ENCODE measurements at regions not wholly inside any gene's neighbourhood (a gene's known extent, or its start where the extent isn't known, plus 50 kb on each side); places are given as distances from the start of the nearest gene placed in this dataset.

GRCh38 chr9:7433508-7434292 lies 365.9 kb downstream of the DMAC1 start (continued):
- no peak for TF ChIP-seq RNF2 (IDR thresholded peaks at IDR 0.05; ENCODE audit: borderline replicate concordance, low read depth, low read length, missing control alignments, poor library complexity, severe bottlenecking)

Measured in H1 (cell line).